Peyer's patch (tissue), 4 donors: ENCODE measurements at regions not wholly inside any gene's neighbourhood (a gene's known extent, or its start where the extent isn't known, plus 50 kb on each side); places are given as distances from the start of the nearest gene placed in this dataset.

ENCODE experiments used
- DNase-seq, 3 donors: peaks; one replicate each; pipeline ENCODE4 v3.0.0-alpha.2; 2017 to 2019
- H3K27ac ChIP-seq, 4 donors: fragments of 200-600 bp; sonication (generic); one replicate each; pipeline ENCODE4 v1.5.1; 2016 to 2019
- H3K27me3 ChIP-seq, 2 donors: fragments of 200-600 bp; sonication (generic); one replicate each; pipeline ENCODE4 v1.5.1; 2019
- H3K36me3 ChIP-seq, 3 donors: fragments of 200-600 bp; sonication (generic); one replicate each; pipeline ENCODE4 v1.5.1; 2016 to 2019
- H3K4me1 ChIP-seq, 4 donors: fragments of 200-600 bp; sonication (generic); one replicate each; pipeline ENCODE4 v1.5.1; 2016 to 2019
- H3K4me3 ChIP-seq, 4 donors: fragments of 200-600 bp; sonication (generic); 1 replicate in 3 of 4; 2 replicates in 1 of 4; pipeline ENCODE4 v1.5.1; 2016 to 2019; ENCODE audit warnings: mild to moderate bottlenecking in 1 of 4
- H3K9me3 ChIP-seq, 4 donors: fragments of 200-600 bp; sonication (generic); one replicate each; pipeline ENCODE4 v1.5.1; 2016 to 2019; ENCODE audit warnings: mild to moderate bottlenecking in 1 of 4
- POLR2A ChIP-seq, 2 donors: fragments of 450-650 bp; IDR thresholded peaks; one replicate each; pipeline ENCODE4 v1.5.1; 2017; ENCODE audit warnings: antibody characterized with exemption in 2 of 2, mild to moderate bottlenecking in 2 of 2, moderate library complexity in 2 of 2
- TF ChIP-seq, protein P1 (sequence below), 6 experiments: fragments of 450-650 bp in 4 of 6; fragments of 200-600 bp in 2 of 6; sonication (generic) in 1 of 6; IDR thresholded peaks; one replicate each; pipeline ENCODE4 v1.5.1; 2017 to 2019; ENCODE audit warnings: antibody characterized with exemption in 6 of 6, mild to moderate bottlenecking in 3 of 6, moderate library complexity in 1 of 6

GRCh38 chr11:20275987-20276965 lies 87.2 kb upstream of the HTATIP2 start:
- Histone ChIP-seq H3K9me3 (no peaks in the 10 kb centered on the region), H3K36me3 (no peaks in the 10 kb centered on the region), H3K4me3 (no peak overlapping the region), H3K4me1 (no peaks in the 10 kb centered on the region), H3K27me3 (no peaks in the 10 kb centered on the region), H3K27ac (no peak overlapping the region)
- no peak for TF ChIP-seq POLR2A (IDR thresholded peaks at IDR 0.05)
- TF ChIP-seq, protein P1, sequence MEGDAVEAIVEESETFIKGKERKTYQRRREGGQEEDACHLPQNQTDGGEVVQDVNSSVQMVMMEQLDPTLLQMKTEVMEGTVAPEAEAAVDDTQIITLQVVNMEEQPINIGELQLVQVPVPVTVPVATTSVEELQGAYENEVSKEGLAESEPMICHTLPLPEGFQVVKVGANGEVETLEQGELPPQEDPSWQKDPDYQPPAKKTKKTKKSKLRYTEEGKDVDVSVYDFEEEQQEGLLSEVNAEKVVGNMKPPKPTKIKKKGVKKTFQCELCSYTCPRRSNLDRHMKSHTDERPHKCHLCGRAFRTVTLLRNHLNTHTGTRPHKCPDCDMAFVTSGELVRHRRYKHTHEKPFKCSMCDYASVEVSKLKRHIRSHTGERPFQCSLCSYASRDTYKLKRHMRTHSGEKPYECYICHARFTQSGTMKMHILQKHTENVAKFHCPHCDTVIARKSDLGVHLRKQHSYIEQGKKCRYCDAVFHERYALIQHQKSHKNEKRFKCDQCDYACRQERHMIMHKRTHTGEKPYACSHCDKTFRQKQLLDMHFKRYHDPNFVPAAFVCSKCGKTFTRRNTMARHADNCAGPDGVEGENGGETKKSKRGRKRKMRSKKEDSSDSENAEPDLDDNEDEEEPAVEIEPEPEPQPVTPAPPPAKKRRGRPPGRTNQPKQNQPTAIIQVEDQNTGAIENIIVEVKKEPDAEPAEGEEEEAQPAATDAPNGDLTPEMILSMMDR (IDR thresholded peaks at IDR 0.05), result no peak
- DNase-seq, result no peak

GRCh38 chr11:20274031-20274430 lies 89.5 kb upstream of the HTATIP2 start:
- TF ChIP-seq POLR2A (IDR thresholded peaks at IDR 0.05), result no peak
- TF ChIP-seq, protein P1 (IDR thresholded peaks at IDR 0.05), result no peak
- no peak for DNase-seq
- H3K36me3 ChIP-seq, result no peaks in the 10 kb centered on the region
- no peak overlapping the region for H3K27ac ChIP-seq
- H3K4me3 ChIP-seq, result no peak overlapping the region
- no peaks in the 10 kb centered on the region for H3K4me1 ChIP-seq
- H3K27me3 ChIP-seq, result no peaks in the 10 kb centered on the region
- no peaks in the 10 kb centered on the region for H3K9me3 ChIP-seq

DNA sequence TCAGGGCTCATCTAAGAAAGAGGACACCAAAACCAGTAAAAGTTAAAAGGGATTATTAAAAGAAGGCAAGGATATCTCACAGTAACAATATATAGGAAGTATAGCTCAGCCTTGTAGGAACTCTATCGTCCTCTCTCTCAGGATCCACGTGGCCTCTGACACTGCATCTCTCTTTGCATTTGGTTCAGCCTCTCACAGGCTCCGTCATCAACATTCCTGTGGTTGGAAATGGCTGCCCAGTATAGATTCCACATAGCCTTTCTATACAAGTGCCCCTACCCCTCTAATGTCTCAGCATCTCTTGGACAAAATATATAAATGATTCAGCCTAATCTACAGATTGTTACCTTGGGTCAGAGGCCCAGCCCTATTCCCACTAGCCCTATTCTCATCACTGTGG lies 101.3 kb upstream of the DBX1 start:
- no peaks in the 10 kb centered on the region for H3K9me3 ChIP-seq
- TF ChIP-seq, protein P1 (IDR thresholded peaks at IDR 0.05), result no peak
- TF ChIP-seq POLR2A (IDR thresholded peaks at IDR 0.05), result no peak
- no peak for DNase-seq
- H3K4me3 ChIP-seq, result no peak overlapping the region
- no peaks in the 10 kb centered on the region for H3K36me3 ChIP-seq
- H3K27me3 ChIP-seq, result no peaks in the 10 kb centered on the region
- no peaks in the 10 kb centered on the region for H3K4me1 ChIP-seq
- H3K27ac ChIP-seq, result no peak overlapping the region

DNA sequence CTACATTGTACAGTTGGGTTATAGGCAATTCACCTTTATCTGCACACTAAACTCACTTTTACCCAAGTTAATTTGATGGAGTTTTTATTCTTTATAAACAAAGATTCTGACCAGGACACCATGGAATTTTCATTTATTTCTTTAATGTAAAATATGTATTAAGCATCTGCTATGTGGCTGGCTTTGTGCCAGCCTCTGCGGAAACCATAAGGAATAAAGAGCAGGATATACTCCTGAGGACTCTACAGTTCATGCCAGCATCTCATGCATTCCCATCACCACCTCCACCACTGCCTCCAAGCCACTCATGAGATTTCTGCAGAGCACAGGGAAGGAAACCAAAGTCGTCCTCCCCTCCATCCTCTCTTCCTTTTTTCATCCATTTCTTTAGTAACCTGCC lies 100.0 kb upstream of the DBX1 start:
- no peak for DNase-seq
- Histone ChIP-seq H3K4me1 (no peaks in the 10 kb centered on the region), H3K36me3 (no peaks in the 10 kb centered on the region), H3K27me3 (no peaks in the 10 kb centered on the region), H3K9me3 (no peaks in the 10 kb centered on the region), H3K27ac (no peak overlapping the region), H3K4me3 (no peak overlapping the region)
- TF ChIP-seq POLR2A (IDR thresholded peaks at IDR 0.05), result no peak
- TF ChIP-seq, protein P1 (IDR thresholded peaks at IDR 0.05), result no peak

DNA sequence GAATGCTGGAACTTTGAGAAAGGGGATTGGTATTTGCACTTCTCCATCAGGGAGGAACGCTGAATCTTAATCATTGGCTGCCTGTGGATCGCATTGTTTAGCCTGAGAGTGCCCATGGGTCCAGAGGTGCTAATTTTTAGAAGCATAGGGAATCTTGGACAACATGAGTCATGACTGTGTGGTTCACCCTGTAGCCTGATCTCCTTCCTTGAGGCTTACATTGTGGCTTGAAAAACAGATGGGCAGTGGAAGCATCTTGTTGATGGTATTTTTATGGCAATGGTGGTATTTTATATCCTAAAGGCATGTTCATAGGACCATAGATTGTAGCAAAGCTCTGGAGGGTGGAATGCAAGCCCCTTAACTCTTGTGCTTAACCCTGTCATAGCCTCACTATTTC lies 99.2 kb upstream of the DBX1 start:
- Histone ChIP-seq H3K36me3 (no peaks in the 10 kb centered on the region), H3K9me3 (no peaks in the 10 kb centered on the region), H3K4me3 (no peak overlapping the region), H3K4me1 (no peaks in the 10 kb centered on the region), H3K27me3 (no peaks in the 10 kb centered on the region), H3K27ac (no peak overlapping the region)
- TF ChIP-seq, protein P1 (IDR thresholded peaks at IDR 0.05), result no peak
- no peak for TF ChIP-seq POLR2A (IDR thresholded peaks at IDR 0.05)
- no peak for DNase-seq
